RPMI8226 (cell line): ENCODE measurements at regions not wholly inside any gene's neighbourhood (a gene's known extent, or its start where the extent isn't known, plus 50 kb on each side); places are given as distances from the start of the nearest gene placed in this dataset.

Source experiments
- DNase-seq: peaks from one replicate; pipeline ENCODE4 v3.0.0-alpha.2; 2015

DNA sequence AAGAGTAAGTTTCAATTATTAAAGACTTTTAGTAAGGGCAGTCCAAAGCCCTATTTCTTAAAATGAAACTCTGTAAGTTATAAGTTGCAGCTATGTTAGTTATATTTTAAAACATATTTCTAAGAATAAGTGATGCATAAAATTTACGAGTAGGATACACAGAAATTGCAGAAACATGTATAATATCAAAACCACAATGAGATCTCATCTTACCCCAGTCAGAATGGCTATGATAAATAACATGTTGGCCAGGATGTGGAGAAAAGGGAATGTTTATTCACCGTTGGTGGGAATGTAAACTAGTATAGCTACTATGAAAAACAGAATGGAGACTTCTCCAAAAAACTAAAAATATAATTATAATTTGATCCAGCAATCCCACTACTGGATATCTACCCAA, 201.2 kb downstream of the CBLN2 start:
- DNase-seq: no peak

- no peak for DNase-seq
These were observed 204.2 kb downstream of the CBLN2 start for GRCh38 chr18:72339976-72340375.

DNA sequence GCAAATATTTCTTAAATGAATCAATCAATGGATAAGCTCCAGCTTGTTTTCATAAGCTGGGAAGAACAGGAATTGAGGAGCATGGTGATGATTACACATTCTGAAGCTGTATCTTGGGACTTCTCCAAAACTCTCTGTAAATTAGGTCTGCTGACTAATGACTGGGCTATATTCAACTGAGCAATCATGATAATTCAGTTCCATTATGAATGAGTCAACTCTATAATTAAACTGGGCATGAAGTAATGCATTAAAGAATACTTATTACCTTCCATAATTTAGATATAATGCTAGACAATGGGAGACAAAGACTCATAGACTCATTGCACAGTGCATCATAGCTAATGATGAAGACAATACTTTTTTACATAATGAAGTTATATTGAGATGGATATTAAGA, 207.4 kb downstream of the CBLN2 start:
- no peak for DNase-seq

GRCh38 chr18:72329533-72329932, 214.6 kb downstream of the CBLN2 start:
- no peak for DNase-seq

DNA sequence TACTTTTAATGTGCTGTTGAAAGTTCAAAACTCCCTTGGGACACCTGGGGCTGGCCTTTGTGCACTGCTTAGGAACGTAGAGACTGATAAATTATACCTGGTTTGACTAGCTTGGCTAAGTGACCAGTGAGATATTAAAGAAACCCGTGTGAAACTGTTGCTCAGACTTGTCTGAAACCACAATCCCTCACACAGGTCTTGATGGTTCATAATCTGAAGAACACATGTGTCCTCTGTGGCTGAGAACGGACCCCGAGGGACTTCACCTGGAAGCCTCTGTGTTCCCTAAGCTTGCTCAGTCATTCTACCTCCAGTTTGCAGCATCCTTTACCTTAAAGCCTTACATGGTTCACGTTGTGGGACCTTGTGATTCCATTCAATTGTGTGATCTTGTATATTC, 218.8 kb downstream of the CBLN2 start:
- DNase-seq: no peak

- no peak for DNase-seq
These were observed 219.5 kb downstream of the CBLN2 start for GRCh38 chr18:72324677-72325076.

DNA sequence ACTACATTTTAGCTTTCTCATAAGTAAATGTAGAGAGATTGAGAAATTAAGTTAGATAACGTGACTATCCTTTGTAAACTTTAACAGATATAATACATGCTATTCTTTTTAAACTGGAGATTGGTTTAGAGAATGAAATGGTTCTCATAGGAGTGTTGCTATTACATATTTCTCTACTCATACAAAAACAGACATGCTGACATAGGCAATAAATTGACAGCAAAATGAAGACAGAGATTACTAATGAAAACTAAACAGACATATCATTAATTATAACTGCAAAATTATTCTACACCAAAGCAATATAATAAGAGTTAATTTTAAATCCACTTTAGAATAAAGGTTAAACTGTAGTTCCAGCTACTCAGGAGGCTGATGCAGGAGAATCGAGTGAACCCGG, 227.6 kb downstream of the CBLN2 start:
- DNase-seq: no peak

DNA sequence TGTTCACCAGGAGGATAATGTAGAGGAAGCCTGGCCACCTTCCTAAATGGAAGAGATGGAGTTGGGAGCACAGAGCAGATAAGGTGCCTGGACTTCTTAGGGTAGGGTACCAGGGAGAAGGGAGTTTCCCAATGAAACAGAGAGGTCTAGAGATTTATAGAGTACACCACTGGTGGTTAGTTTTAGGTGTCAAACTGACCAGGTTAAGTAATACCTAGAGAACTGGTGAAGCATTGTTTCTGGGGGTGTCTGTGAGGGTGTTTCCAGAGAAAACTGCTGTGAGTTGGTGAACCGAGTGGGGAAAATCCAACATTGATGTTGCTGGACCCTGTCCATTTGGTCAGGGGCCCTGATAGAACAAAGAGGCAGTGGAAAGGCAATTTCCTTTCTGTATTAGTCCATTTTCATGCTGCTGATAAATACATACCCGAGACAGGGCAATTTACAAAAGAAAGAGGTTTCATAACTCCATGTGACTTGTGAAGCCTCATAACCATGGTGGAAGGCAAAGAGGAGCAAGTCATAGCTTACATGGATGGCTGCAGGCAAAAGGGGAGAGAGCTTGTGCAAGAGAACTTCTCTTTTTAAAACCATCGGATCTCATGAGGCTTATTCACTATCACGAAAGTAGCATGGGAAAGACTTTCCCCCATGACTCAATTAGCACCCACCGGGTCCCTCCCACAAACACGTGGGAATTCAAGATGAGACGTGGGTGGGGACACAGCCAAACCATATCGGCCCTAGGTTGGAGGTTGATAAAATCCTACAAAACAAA, 260.8 kb downstream of the CBLN2 start:
- DNase-seq: no peak

DNA sequence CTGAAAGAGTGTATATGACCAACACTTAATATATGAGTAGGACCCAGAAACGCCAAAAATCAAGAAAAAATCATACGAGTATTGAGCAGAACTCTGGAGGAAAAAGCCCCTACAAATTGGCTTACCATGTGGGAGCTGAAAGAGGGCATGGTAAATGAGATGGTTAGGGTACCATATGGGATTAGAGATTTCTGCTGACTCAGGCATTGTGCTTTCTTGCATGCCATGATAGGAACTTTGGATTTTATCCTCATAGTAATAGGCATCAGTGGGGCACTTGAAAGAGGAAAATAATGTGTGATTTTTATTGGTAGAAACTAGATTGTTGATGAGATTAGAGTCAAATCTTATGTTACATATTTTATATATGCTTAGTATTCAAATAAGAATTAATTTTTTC, 271.1 kb downstream of the CBLN2 start:
- no peak for DNase-seq

DNA sequence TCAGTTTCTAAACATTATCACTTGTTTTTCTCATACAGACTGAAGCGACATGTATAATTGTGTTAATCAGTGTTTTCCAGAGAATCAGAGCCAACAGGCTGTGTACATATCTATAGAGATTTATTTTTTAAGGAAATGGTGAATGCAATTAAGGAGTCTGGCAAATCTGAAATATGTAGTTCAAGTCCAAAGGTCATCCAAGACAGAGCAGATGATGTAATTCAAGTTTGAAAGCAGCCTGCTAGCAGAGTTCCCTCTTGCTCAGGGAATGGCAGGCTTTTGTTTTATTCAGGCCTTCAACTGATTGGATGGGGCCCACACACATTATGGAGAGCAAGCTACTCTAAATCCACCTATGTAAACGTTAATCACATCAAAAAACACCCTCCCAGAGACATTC, 282.6 kb downstream of the CBLN2 start:
- DNase-seq: no peak

- DNase-seq: no peak
These were observed 298.1 kb downstream of the CBLN2 start for GRCh38 chr18:72246076-72246475.

- DNase-seq: no peak
These were observed 308.7 kb downstream of the CBLN2 start for GRCh38 chr18:72235422-72235821.

- no peak for DNase-seq
These were observed 311.0 kb downstream of the CBLN2 start for GRCh38 chr18:72233106-72233505.

DNA sequence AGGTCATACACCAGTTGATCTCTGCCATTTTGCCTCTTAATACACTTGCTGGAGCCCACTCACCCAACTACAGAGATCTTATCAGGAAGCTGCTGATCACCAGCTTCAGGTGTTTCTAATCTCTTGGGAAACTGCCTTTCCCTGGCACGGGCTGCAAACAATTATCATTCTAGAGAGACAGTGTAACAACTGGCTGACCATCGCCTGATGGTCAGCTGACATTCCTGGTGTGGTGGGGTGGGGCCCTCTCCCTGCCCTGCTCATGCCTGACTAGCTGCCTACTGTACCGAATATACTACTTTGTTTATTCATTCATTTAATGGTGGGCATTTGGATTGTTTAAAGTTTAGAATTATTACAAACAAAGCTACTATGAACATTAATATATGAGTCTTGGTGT, 311.5 kb downstream of the CBLN2 start:
- DNase-seq: no peak

GRCh38 chr18:72225958-72226357, 318.2 kb downstream of the CBLN2 start:
- no peak for DNase-seq

- DNase-seq: no peak
These were observed 320.4 kb downstream of the CBLN2 start for GRCh38 chr18:72223733-72224132.

DNA sequence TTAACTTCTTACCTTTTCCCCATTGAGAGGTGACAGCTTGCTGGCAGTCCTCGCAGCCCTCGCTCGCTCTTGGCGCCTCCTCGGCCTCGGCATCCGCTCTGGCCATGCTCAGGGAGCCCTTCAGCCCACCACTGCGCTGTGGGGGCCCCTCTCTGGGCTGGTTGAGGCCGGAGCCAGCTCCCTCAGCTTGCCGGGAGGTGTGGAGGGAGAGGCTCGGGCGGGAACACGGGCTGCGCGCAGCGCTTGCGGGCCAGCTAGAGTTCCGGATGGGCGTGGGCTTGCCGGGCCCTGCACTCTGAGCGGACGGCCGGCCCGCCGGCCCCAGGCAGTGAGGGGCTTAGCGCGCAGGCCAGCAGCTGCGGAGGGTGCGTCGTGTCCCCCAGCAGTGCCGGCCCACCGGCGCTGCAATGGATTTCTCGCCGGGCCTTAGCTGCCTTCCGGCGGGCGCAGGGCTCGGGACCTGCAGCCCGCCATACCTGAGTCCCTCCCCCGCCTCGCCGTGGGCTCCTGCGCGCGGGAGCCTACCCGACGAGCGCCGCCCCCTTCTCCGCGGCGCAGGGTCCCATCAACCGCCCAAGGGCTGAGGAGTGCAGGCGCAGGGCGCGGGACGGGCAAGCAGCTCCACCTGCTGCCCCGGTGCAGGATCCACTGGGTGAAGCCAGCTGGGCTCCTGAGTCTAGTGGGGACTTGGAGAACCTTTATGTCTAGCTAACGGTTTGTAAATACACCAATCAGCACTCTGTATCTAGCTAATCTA, 335.0 kb downstream of the CBLN2 start:
- no peak for DNase-seq

GRCh38 chr18:72207280-72207679, 336.9 kb downstream of the CBLN2 start:
- DNase-seq: no peak

- DNase-seq: no peak
These were observed 337.3 kb downstream of the CBLN2 start for GRCh38 chr18:72206814-72207213.

DNA sequence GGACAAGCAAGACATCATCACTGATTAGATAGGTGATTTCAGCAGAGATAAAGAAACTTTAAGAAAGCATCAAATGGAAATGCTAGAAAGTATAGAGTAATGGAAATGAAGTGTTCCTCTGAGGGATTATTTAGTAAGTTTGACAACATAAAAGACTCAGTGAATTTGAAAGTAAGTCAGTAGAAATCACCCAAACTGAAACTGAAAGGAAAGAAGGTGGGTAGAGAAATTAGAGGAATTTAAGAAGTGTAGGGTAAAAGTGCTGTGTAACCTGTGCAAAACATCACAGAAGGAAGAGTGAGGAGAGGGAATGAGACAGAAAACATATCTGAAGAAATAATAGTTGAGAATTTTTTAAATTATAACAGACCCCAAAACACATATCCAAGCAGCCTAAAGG, 343.1 kb downstream of the CBLN2 start:
- no peak for DNase-seq

DNA sequence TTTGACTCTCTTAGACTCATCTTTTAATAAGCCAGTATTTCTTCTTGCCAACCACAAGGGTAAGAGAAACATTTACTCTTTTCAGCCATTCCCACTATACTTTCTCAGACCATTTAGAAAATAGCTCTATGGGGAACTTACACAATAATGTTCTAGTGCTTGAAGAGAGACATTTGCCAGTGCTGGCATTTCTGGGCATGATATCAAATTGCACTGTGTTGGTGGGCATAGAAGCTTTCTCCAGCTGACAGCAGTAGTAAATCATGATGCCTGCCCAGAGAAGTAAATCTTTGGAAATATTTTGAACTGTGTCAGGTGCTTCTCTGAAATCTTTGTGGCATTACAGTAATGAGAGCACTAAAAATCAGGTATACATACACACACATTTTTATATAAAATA, 346.6 kb downstream of the CBLN2 start:
- no peak for DNase-seq

DNA sequence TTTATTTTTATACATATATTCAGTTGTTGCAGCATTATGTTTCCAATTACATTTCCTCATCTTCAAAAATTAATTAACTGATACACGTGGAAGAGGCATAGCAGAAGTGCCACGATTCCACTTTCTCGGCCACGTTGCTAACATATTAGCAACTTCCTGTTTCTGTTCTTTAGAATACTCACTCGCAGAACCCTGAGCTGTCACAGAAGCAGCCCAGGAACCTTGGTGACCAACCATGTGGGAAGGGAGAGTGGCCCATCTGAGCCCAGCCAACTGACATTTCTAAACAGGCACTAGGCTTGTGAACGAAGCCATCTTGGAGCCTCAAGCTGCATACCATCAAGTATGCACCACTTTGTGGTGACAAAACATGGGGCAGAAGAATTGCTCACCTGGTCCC, 350.1 kb downstream of the CBLN2 start:
- DNase-seq: no peak

DNA sequence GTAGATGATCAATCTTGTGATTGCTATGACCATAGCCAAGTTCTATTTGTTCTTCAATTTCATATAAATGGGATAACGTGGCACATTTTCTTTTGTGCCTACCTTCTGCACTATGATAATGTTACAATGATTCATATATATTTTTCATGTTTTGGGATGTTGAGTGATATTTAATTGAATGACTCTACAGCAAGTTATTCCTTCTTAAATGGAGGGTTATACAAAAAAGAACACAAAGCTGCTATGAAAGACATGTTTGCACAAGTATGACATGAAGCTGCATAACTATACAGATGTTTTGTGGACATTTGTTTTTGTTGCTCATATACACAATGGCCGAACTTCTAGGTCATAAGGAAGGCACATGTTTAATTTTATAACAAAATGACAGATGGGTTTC, 356.2 kb downstream of the CBLN2 start:
- no peak for DNase-seq

DNA sequence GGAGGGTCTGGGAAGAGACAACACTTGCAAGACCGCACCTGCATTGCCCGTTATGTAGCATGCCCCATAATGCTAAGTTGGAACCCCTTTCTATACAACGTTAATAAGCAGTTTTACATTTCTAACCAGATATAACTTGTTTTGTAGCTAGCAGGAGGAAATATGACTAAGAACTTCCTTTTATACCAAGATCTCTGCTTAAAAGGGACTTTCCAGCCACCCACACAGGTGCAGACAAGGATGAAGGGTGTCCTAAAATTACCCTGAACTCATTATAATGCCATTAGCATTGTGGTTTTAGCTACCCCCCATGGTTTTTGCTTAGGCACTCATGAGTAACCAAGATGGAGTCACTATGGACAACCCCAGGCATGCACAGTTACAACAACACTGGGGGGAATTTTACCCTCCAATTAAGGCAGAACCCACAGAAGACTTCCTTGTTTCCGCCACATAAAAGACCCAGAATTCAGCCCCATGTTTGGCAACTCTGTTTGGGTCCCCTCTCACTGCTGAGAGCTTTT, 362.8 kb downstream of the CBLN2 start:
- no peak for DNase-seq
